ENCODE measurements at regions not wholly inside any gene's neighbourhood (a gene's known extent, or its start where the extent isn't known, plus 50 kb on each side); places are given as distances from the start of the nearest gene placed in this dataset.
"Not testable (repeated sequence)": the region's sequence is repeated elsewhere in the genome, so short reads cannot be mapped to it uniquely, and the experiment has no call there.

- TF ChIP-seq CTCF, POLR2A (IDR thresholded peaks at IDR 0.05): not testable (repeated sequence)
Observed at GRCh38 chr1:149240530-149240929, 137.2 kb upstream of the NBPF9 start.

Data from lower leg skin (tissue), 3 donors.